ENCODE measurements at regions not wholly inside any gene's neighbourhood (a gene's known extent, or its start where the extent isn't known, plus 50 kb on each side); places are given as distances from the start of the nearest gene placed in this dataset.

DNA sequence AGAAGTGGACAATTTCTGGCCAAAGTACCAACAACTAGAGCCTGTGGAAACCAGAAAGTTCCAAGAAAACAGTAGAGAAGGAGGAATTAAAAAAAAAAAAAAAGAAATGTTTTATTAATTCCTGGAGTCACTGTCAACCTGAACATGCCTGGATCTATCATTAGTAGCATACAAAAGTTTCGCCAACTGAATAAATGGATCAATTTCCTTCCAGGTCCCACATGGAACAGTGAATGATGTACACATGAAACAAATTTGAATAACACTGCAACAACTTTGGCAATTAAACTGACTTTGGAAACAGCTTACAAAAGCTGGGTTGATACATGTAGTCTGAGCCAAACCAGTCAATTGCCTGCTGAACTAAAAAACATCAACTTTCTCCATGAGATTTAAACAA, 90.0 kb upstream of the HMGCLL1 start:
- Histone ChIP-seq H3K27ac (ENCODE audit: low read depth, low read length) (no peak overlapping the region), H3K27me3 (ENCODE audit: control insufficient read depth, insufficient read depth, low read length) (no peaks in the 10 kb centered on the region), H3K4me3 (ENCODE audit: low read depth, low read length) (no peak overlapping the region), H3K9me3 (ENCODE audit: control insufficient read depth, insufficient read depth, low read length) (no peaks in the 10 kb centered on the region)
- POLR2A ChIA-PET, result no interaction called here
- no peak for DNase-seq (ENCODE audit: low read depth, low spot score)
- CTCF ChIA-PET, result interaction anchor here (1.5 kb wide), 1 partner anchor 13 kb away, joined by 3 read pairs; no protein-coding TSS in a partner anchor
- TF ChIP-seq, protein P1, sequence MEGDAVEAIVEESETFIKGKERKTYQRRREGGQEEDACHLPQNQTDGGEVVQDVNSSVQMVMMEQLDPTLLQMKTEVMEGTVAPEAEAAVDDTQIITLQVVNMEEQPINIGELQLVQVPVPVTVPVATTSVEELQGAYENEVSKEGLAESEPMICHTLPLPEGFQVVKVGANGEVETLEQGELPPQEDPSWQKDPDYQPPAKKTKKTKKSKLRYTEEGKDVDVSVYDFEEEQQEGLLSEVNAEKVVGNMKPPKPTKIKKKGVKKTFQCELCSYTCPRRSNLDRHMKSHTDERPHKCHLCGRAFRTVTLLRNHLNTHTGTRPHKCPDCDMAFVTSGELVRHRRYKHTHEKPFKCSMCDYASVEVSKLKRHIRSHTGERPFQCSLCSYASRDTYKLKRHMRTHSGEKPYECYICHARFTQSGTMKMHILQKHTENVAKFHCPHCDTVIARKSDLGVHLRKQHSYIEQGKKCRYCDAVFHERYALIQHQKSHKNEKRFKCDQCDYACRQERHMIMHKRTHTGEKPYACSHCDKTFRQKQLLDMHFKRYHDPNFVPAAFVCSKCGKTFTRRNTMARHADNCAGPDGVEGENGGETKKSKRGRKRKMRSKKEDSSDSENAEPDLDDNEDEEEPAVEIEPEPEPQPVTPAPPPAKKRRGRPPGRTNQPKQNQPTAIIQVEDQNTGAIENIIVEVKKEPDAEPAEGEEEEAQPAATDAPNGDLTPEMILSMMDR (IDR thresholded peaks at IDR 0.05; ENCODE audit: low read depth, low read length), result no peak

DNA sequence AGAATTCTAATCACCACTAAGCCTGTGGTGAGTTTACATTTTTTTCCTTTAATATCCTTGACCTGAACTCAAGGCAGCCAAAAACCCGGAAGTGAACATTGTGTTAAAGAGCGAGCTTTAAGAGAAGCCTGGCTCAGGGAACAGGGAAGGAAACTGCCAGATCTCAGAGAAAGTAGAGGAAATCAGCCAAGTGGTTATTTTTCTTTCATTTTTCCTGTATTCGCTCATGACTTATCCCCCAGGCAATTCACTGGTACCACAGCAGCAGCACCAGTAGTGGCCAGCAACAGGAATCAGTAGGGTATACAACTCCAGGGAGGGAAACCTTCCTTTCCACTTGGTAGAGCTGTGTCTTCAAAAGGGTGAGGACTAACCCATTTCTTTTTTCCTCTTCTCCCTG, 89.6 kb upstream of the HMGCLL1 start:
- Histone ChIP-seq H3K9me3 (ENCODE audit: control insufficient read depth, insufficient read depth, low read length) (no peaks in the 10 kb centered on the region), H3K4me3 (ENCODE audit: low read depth, low read length) (no peak overlapping the region), H3K27me3 (ENCODE audit: control insufficient read depth, insufficient read depth, low read length) (no peaks in the 10 kb centered on the region), H3K27ac (ENCODE audit: low read depth, low read length) (no peak overlapping the region)
- DNase-seq (ENCODE audit: low read depth, low spot score), result no peak
- ChIA-PET POLR2A (no interaction called here), CTCF (interaction anchor here (1.5 kb wide), 1 partner anchor 13 kb away, joined by 3 read pairs; no protein-coding TSS in a partner anchor)
- TF ChIP-seq, protein P1 (IDR thresholded peaks at IDR 0.05; ENCODE audit: low read depth, low read length), result peak; percentile 8; the same call in 1 of the 2 replicates

DNA sequence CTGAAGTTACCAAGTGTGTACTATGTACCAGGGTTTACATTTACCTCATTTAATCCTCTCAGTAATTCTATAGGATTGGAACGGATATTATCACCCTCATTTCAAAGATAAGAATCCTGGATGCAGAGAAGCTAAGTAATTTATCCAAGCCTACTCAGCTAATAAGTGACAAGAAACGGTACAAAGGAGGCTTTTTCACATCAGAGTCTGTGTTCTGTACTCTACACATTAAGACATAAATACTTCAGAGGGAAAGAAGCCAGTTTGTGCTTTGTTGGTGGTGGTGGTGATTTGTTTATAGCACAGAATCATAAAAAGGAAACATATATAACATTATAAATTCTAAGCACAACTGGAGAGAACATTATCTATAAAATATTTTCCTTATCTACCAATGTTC, 88.3 kb upstream of the HMGCLL1 start:
- CTCF ChIA-PET, result no interaction called here
- TF ChIP-seq, protein P1 (IDR thresholded peaks at IDR 0.05; ENCODE audit: low read depth, low read length), result no peak

DNA sequence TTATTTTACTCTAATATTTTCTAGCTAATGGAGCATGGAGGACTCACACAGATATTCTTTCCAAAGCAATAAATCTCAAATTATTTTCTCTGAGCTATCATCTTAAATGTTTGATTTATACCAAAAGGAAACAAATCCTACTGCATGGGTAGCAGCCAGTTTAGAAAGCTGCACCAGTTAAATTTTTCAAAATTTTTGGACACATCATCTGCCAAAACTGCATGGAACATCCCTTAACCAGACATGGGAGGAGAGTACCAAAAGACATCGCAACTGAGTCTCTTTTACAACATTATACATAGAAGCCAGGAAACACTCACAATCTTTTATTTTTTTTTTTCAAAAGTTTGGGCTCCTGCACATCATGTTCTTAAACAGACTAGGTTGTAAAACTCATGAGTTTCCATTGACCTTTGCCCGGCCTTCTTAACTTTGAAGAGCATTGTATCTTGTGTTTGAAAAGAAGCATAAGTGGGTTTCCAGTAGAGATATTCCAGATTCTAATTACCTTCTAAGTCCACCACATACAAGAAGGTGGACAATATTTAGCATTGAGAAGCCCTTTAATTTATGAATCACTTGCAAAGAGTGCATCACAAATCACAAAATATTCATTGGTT, 87.7 kb upstream of the HMGCLL1 start:
- Histone ChIP-seq H3K9me3 (ENCODE audit: control insufficient read depth, insufficient read depth, low read length) (no peaks in the 10 kb centered on the region), H3K4me3 (ENCODE audit: low read depth, low read length) (no peak overlapping the region), H3K27ac (ENCODE audit: low read depth, low read length) (no peak overlapping the region), H3K27me3 (ENCODE audit: control insufficient read depth, insufficient read depth, low read length) (no peaks in the 10 kb centered on the region)
- DNase-seq (ENCODE audit: low read depth, low spot score), result no peak
- CTCF ChIA-PET, result no interaction called here
- TF ChIP-seq, protein P1 (IDR thresholded peaks at IDR 0.05; ENCODE audit: low read depth, low read length), result no peak
- POLR2A ChIA-PET, result no interaction called here

More for the DNA sequence above, 88.3 kb upstream of the HMGCLL1 start:
- no peak overlapping the region for H3K27ac ChIP-seq (ENCODE audit: low read depth, low read length)
- DNase-seq (ENCODE audit: low read depth, low spot score), result no peak
- H3K9me3 ChIP-seq (ENCODE audit: control insufficient read depth, insufficient read depth, low read length), result no peaks in the 10 kb centered on the region
- no peak overlapping the region for H3K4me3 ChIP-seq (ENCODE audit: low read depth, low read length)
- POLR2A ChIA-PET, result no interaction called here
- no peaks in the 10 kb centered on the region for H3K27me3 ChIP-seq (ENCODE audit: control insufficient read depth, insufficient read depth, low read length)

DNA sequence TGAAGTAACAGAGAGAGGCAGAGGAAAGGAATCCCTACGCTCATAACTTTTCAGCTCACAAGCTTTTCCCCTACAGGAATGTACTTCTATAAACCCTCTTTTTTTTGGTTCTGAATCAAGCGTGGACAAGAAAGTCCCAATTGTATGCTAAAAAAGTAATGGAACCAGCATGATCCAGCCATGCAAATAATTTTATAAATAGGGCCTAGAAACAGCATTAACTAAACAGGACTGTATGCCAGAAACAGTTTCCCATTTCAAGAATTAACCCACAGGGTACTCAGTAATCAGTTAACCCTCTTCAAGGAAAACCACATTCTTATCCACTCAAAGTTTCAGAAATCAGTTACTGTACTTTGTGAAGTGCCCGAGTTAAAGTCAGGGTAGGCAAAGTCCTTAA, 87.0 kb upstream of the HMGCLL1 start:
- Histone ChIP-seq H3K27me3 (ENCODE audit: control insufficient read depth, insufficient read depth, low read length) (no peaks in the 10 kb centered on the region), H3K9me3 (ENCODE audit: control insufficient read depth, insufficient read depth, low read length) (no peaks in the 10 kb centered on the region), H3K4me3 (ENCODE audit: low read depth, low read length) (no peak overlapping the region), H3K27ac (ENCODE audit: low read depth, low read length) (no peak overlapping the region)
- TF ChIP-seq, protein P1 (IDR thresholded peaks at IDR 0.05; ENCODE audit: low read depth, low read length), result no peak
- CTCF ChIA-PET, result no interaction called here
- POLR2A ChIA-PET, result no interaction called here
- no peak for DNase-seq (ENCODE audit: low read depth, low spot score)

Measured in AG04450 (cell line).